ENCODE measurements at regions not wholly inside any gene's neighbourhood (a gene's known extent, or its start where the extent isn't known, plus 50 kb on each side); places are given as distances from the start of the nearest gene placed in this dataset.
A peak's percentile ranks its signal among the peaks of the same experiment; 100 is the strongest.
"Not testable (repeated sequence)": the region's sequence is repeated elsewhere in the genome, so short reads cannot be mapped to it uniquely, and the experiment has no call there.

DNA sequence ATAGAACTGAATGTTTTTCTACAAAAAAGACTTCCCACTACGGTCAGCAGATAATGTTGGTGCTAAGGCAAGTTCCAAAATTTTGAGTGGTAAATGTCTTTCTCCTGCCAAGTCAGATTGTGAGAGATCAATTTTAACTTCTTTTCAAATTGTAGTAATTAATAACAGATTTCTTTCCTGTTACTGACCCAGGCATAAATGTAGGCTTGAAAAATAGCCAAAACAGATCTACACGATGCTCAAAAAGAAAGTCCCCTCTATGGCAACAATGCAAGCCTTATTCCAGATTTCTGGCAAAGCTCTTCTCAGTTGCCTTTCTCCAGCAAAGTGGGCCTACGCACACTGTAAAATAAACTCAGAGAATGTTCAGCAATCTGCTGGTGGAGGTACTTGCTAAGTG, 641.0 kb upstream of the NRP1 start:
- H3K4me3 Mint-ChIP-seq, result no peak overlapping the region
- H3K4me1 Mint-ChIP-seq, result no peaks in the 10 kb centered on the region
- H3K9me3 ChIP-seq (ENCODE audit: control insufficient read depth in 2 of 2, low read length in 2 of 2), result no peaks in the 10 kb centered on the region
- H3K27me3 Mint-ChIP-seq, result peaks cover 13% of the 10 kb centered on the region
- H3K9me3 Mint-ChIP-seq, result peaks cover 0 to 5% (median 0%) of the 10 kb centered on the region in 7 donors
- no peaks in the 10 kb centered on the region for H3K4me1 ChIP-seq (ENCODE audit: control insufficient read depth, insufficient read depth, low read length, poor library complexity, severe bottlenecking)
- no peak overlapping the region for H3K27ac Mint-ChIP-seq
- no peaks in the 10 kb centered on the region for H3K27me3 ChIP-seq (ENCODE audit: control insufficient read depth, insufficient read depth, low read length)
- DNase-seq (no peak), ATAC-seq (ENCODE audit: low read depth in 2 of 2) (no peak)
- no peak overlapping the region for H3K4me3 ChIP-seq (ENCODE audit: low read depth, low read length)
- H3K36me3 Mint-ChIP-seq, result no peaks in the 10 kb centered on the region
- H3K36me3 ChIP-seq (ENCODE audit: control insufficient read depth, insufficient read depth, low read length), result no peaks in the 10 kb centered on the region
- no peak overlapping the region for H3K27ac ChIP-seq (ENCODE audit: insufficient read depth, low read length, poor library complexity, severe bottlenecking)

DNA sequence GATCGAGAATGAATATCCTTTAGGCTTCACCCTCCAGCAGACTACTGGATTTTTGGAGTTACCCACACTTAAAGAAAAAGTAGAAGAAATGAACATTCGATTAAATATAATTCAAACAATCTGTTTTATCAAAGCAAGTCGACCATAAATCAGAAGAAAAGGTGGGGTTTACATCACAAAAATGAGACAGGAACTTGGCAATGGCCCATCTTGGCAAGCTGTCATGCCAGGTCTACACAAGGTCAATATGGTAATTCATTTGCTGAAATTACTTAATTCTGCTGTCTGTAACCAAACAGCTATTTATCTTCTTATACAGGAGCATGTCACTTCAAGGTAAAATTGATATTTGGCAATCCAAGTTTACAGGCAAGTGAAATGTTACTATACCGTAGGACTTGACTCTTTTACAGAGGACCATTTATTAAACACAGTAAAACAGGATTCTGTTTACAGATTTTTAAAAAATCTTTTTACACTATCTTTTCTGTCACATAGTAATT, 640.6 kb upstream of the NRP1 start:
- Mint-ChIP-seq H3K4me1 (no peaks in the 10 kb centered on the region), H3K36me3 (no peaks in the 10 kb centered on the region), H3K27me3 (peaks cover 13% of the 10 kb centered on the region), H3K27ac (no peak overlapping the region), H3K4me3 (no peak overlapping the region), H3K9me3 (peaks cover 0 to 5% (median 0%) of the 10 kb centered on the region in 7 donors)
- H3K36me3 ChIP-seq (ENCODE audit: control insufficient read depth, insufficient read depth, low read length), result no peaks in the 10 kb centered on the region
- no peak for DNase-seq
- no peaks in the 10 kb centered on the region for H3K27me3 ChIP-seq (ENCODE audit: control insufficient read depth, insufficient read depth, low read length)
- H3K4me3 ChIP-seq (ENCODE audit: low read depth, low read length), result no peak overlapping the region
- H3K27ac ChIP-seq (ENCODE audit: insufficient read depth, low read length, poor library complexity, severe bottlenecking), result no peak overlapping the region
- H3K4me1 ChIP-seq (ENCODE audit: control insufficient read depth, insufficient read depth, low read length, poor library complexity, severe bottlenecking), result no peaks in the 10 kb centered on the region
- no peak for ATAC-seq (ENCODE audit: low read depth in 2 of 2)
- H3K9me3 ChIP-seq (ENCODE audit: control insufficient read depth in 2 of 2, low read length in 2 of 2), result no peaks in the 10 kb centered on the region

DNA sequence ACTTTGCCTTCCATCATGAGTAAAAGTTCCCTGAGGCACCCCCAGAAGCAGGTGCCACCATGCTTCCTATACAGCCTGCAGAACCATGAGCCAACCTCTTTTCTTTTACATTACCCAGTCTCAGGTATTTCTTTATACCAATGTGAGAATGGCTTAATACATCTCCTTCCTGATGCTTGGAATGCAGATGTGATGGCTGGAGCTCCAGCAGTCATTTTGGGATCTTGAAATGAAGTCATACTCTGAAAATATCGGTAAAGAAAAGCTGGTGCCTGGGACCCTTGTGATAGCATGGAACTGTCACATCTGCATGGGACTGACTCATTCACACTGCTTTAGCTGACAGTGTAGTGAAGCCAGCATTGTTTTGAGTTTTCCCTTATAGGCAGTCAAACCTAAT, 634.5 kb upstream of the NRP1 start:
- Histone ChIP-seq H3K4me3 (ENCODE audit: low read depth, low read length) (no peak overlapping the region), H3K9me3 (ENCODE audit: control insufficient read depth in 2 of 2, low read length in 2 of 2) (no peaks in the 10 kb centered on the region), H3K4me1 (ENCODE audit: control insufficient read depth, insufficient read depth, low read length, poor library complexity, severe bottlenecking) (no peaks in the 10 kb centered on the region), H3K36me3 (ENCODE audit: control insufficient read depth, insufficient read depth, low read length) (no peaks in the 10 kb centered on the region), H3K27me3 (ENCODE audit: control insufficient read depth, insufficient read depth, low read length) (no peaks in the 10 kb centered on the region), H3K27ac (ENCODE audit: insufficient read depth, low read length, poor library complexity, severe bottlenecking) (no peak overlapping the region)
- peaks cover 0 to 13% (median 6%) of the 10 kb centered on the region in 7 donors for H3K9me3 Mint-ChIP-seq
- H3K36me3 Mint-ChIP-seq, result no peaks in the 10 kb centered on the region
- no peak overlapping the region for H3K27ac Mint-ChIP-seq
- ATAC-seq (ENCODE audit: low read depth in 2 of 2), result no peak
- DNase-seq, result no peak
- H3K4me3 Mint-ChIP-seq, result peak overlapping the region in 1 of 4 donors; percentile 66
- peaks cover 11% of the 10 kb centered on the region for H3K27me3 Mint-ChIP-seq
- no peaks in the 10 kb centered on the region for H3K4me1 Mint-ChIP-seq

DNA sequence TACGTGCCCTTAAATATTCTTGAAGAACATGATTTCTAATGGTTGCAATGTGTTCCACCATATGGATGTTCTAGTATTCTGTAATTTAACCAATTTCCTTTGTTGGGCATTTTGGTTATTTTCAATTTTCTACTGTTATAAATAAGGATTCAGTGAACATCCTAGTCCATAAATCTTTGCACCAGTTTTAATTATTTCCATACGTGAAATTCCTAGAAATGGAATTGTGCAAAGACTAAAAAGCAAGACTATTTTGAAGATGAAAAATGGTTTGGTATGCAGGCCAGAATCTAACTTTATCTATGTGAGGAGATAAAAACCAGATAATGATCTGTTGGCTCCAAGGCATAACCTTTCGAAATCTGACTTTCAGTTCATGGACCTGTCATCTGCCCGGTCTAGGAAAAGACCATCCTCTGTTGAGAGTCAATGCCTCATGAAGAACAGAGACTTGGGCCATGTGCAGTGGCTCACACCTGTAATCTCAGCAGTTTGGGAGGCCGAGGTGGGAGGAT, 633.2 kb upstream of the NRP1 start:
- H3K27ac Mint-ChIP-seq, result no peak overlapping the region

DNA sequence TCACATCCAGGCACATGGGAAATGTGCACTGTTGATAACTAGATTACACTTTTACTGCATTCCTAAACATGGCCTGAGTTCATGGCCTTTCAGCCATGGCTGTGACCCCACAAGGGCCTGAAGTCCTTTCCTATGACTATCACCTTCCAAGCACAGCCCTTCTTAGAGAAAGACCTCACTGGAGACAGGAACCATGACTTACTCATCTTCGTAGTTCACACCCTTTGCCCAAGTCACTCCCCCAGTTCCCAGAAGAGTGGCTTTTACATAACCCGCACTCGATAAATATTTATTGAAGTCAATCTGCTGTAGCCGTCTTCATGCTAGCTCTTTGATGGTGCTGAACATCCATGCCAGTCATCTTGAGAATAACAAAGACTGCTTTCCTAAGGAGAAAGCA, 632.5 kb upstream of the NRP1 start:
- Histone ChIP-seq H3K27ac (ENCODE audit: insufficient read depth, low read length, poor library complexity, severe bottlenecking) (no peak overlapping the region), H3K4me1 (ENCODE audit: control insufficient read depth, insufficient read depth, low read length, poor library complexity, severe bottlenecking) (no peaks in the 10 kb centered on the region), H3K36me3 (ENCODE audit: control insufficient read depth, insufficient read depth, low read length) (no peaks in the 10 kb centered on the region), H3K4me3 (ENCODE audit: low read depth, low read length) (no peak overlapping the region), H3K27me3 (ENCODE audit: control insufficient read depth, insufficient read depth, low read length) (no peaks in the 10 kb centered on the region), H3K9me3 (ENCODE audit: control insufficient read depth in 2 of 2, low read length in 2 of 2) (no peaks in the 10 kb centered on the region)
- Mint-ChIP-seq H3K4me3 (no peak overlapping the region), H3K9me3 (peaks cover 0 to 13% (median 6%) of the 10 kb centered on the region in 7 donors), H3K36me3 (no peaks in the 10 kb centered on the region), H3K27ac (no peak overlapping the region), H3K27me3 (peaks cover 6% of the 10 kb centered on the region), H3K4me1 (no peaks in the 10 kb centered on the region)
- DNase-seq, result no peak
- ATAC-seq (ENCODE audit: low read depth in 2 of 2), result no peak

More for the DNA sequence above, 633.2 kb upstream of the NRP1 start:
- H3K4me1 Mint-ChIP-seq, result no peaks in the 10 kb centered on the region
- no peaks in the 10 kb centered on the region for H3K36me3 Mint-ChIP-seq
- no peaks in the 10 kb centered on the region for H3K27me3 ChIP-seq (ENCODE audit: control insufficient read depth, insufficient read depth, low read length)
- H3K36me3 ChIP-seq (ENCODE audit: control insufficient read depth, insufficient read depth, low read length), result no peaks in the 10 kb centered on the region
- no peak for DNase-seq
- peaks cover 0 to 13% (median 6%) of the 10 kb centered on the region in 7 donors for H3K9me3 Mint-ChIP-seq
- H3K9me3 ChIP-seq (ENCODE audit: control insufficient read depth in 2 of 2, low read length in 2 of 2), result no peaks in the 10 kb centered on the region
- no peaks in the 10 kb centered on the region for H3K4me1 ChIP-seq (ENCODE audit: control insufficient read depth, insufficient read depth, low read length, poor library complexity, severe bottlenecking)
- H3K4me3 Mint-ChIP-seq, result no peak overlapping the region
- no peak overlapping the region for H3K27ac ChIP-seq (ENCODE audit: insufficient read depth, low read length, poor library complexity, severe bottlenecking)
- no peak for ATAC-seq (ENCODE audit: low read depth in 2 of 2)
- no peak overlapping the region for H3K4me3 ChIP-seq (ENCODE audit: low read depth, low read length)
- peaks cover 11% of the 10 kb centered on the region for H3K27me3 Mint-ChIP-seq

DNA sequence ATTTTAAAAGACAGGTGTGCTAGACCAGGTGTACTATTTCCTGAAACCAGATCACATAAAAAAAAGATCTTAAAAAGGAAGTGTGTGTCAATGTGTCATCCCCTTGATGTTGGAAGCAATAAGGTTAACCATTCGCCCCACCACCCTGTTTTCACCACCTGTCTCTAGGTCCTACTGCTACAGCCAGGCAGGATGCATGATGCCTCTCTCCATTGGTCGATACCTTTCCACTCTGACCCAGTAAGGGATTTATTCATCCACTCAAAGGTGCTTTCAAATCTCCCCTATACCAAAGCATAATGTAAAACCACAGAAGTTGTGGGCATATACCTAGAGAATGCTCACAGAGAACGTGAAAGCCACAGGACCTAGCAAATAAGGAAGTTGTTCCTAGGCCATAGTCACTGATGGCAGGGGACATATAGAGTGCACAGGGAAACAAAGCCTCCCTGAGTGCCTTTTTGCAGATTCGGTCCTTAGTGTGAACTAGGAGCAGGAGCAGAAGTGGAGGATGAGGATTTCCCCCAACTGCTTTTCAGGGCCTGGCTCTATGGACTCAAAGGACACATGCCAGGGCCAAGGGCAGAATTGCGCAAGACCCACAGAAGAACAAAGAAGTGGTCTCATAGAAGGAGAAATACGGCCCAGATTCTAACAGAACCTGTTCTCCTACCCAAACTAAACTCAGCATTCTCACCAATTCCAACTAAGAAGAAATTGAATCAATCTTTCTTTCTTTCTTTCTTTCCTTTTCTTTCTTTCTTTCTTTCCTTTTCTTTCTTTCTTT, 631.5 kb upstream of the NRP1 start:
- ATAC-seq (ENCODE audit: low read depth in 2 of 2) (no peak), DNase-seq (no peak)
- Histone ChIP-seq H3K4me1 (ENCODE audit: control insufficient read depth, insufficient read depth, low read length, poor library complexity, severe bottlenecking) (no peaks in the 10 kb centered on the region), H3K27ac (ENCODE audit: insufficient read depth, low read length, poor library complexity, severe bottlenecking) (no peak overlapping the region), H3K9me3 (ENCODE audit: control insufficient read depth in 2 of 2, low read length in 2 of 2) (no peaks in the 10 kb centered on the region), H3K36me3 (ENCODE audit: control insufficient read depth, insufficient read depth, low read length) (no peaks in the 10 kb centered on the region), H3K27me3 (ENCODE audit: control insufficient read depth, insufficient read depth, low read length) (no peaks in the 10 kb centered on the region), H3K4me3 (ENCODE audit: low read depth, low read length) (no peak overlapping the region)
- Mint-ChIP-seq H3K27me3 (peaks cover 4% of the 10 kb centered on the region), H3K4me1 (no peaks in the 10 kb centered on the region), H3K27ac (no peak overlapping the region), H3K9me3 (peaks cover 0 to 13% (median 5%) of the 10 kb centered on the region in 7 donors), H3K4me3 (no peak overlapping the region), H3K36me3 (no peaks in the 10 kb centered on the region)

DNA sequence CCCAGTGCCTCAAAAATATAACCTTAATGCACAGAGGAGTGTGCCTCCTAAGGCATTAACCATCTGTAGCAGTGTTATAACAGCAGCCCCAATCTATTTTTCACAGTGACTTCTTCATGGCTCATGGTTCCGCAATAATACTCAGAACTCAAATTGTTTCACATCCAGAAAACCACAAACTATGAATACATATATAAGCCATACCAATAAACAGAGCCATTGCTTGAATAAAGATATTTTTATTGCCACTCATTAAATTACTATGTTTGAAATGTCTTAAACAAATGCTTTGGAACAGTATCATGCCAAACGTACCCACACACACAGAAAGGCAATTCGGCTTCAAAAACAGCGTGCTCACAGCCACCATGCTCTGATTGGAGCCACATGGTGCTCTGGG, 629.3 kb upstream of the NRP1 start:
- Mint-ChIP-seq H3K4me1 (no peaks in the 10 kb centered on the region), H3K4me3 (no peak overlapping the region), H3K36me3 (no peaks in the 10 kb centered on the region), H3K27me3 (peaks cover 4% of the 10 kb centered on the region), H3K27ac (no peak overlapping the region), H3K9me3 (peaks cover 0 to 6% (median 4%) of the 10 kb centered on the region in 7 donors)
- Histone ChIP-seq H3K4me1 (ENCODE audit: control insufficient read depth, insufficient read depth, low read length, poor library complexity, severe bottlenecking) (no peaks in the 10 kb centered on the region), H3K9me3 (ENCODE audit: control insufficient read depth in 2 of 2, low read length in 2 of 2) (no peaks in the 10 kb centered on the region), H3K27ac (ENCODE audit: insufficient read depth, low read length, poor library complexity, severe bottlenecking) (no peak overlapping the region), H3K4me3 (ENCODE audit: low read depth, low read length) (no peak overlapping the region), H3K36me3 (ENCODE audit: control insufficient read depth, insufficient read depth, low read length) (no peaks in the 10 kb centered on the region), H3K27me3 (ENCODE audit: control insufficient read depth, insufficient read depth, low read length) (no peaks in the 10 kb centered on the region)
- ATAC-seq (ENCODE audit: low read depth in 2 of 2), result no peak
- DNase-seq, result no peak

DNA sequence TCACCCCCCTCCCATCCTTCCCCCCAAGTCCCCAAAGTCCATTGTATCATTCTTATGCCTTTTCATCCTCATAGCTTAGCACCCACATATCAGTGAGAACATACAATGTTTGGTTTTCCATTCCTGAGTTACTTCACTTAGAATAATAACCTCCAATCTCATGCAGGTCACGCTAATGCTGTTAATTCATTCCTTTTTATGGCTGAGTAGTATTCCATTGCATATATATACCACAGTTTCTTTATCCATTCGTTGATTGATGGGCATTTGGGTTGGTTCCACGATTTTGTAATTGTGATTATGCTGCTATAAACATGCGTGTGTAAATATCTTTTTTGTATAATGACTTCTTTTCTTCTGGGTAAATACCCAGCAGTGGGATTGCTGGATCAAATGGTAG, 621.9 kb upstream of the NRP1 start:
- H3K4me3 Mint-ChIP-seq; H3K27me3 ChIP-seq (ENCODE audit: control insufficient read depth, insufficient read depth, low read length); H3K27me3 Mint-ChIP-seq; H3K27ac Mint-ChIP-seq; H3K4me1 Mint-ChIP-seq; H3K4me3 ChIP-seq (ENCODE audit: low read depth, low read length); H3K36me3 Mint-ChIP-seq; H3K4me1 ChIP-seq (ENCODE audit: control insufficient read depth, insufficient read depth, low read length, poor library complexity, severe bottlenecking); H3K27ac ChIP-seq (ENCODE audit: insufficient read depth, low read length, poor library complexity, severe bottlenecking); H3K9me3 ChIP-seq (ENCODE audit: control insufficient read depth in 2 of 2, low read length in 2 of 2); H3K36me3 ChIP-seq (ENCODE audit: control insufficient read depth, insufficient read depth, low read length); DNase-seq; ATAC-seq (ENCODE audit: low read depth in 2 of 2); H3K9me3 Mint-ChIP-seq: not testable (repeated sequence)

Data from CD4-positive, CD25-positive, alpha-beta regulatory T cell (primary cell).